ENCODE measurements at regions not wholly inside any gene's neighbourhood (a gene's known extent, or its start where the extent isn't known, plus 50 kb on each side); places are given as distances from the start of the nearest gene placed in this dataset.

GRCh38 chr10:6353526-6353925 is 150.8 kb downstream of the PFKFB3 start:
- TF ChIP-seq CTCF (conservative IDR thresholded peaks at IDR 0.05) (no peak), EZH2 (IDR thresholded peaks at IDR 0.05; ENCODE audit: low read depth) (no peak)

Measured in PC-9 (cell line).